AG10803 (cell line): ENCODE measurements at regions not wholly inside any gene's neighbourhood (a gene's known extent, or its start where the extent isn't known, plus 50 kb on each side); places are given as distances from the start of the nearest gene placed in this dataset.

Experiments
- DNase-seq: peaks from one replicate; pipeline ENCODE4 v3.0.0; 2010; ENCODE audit warnings: low read depth
- H3K4me3 ChIP-seq: 2 replicates; pipeline ENCODE4 v1.5.1; 2011; ENCODE audit warnings: mild to moderate bottlenecking, low read length, control low read depth
- TF ChIP-seq, protein P1 (sequence below): conservative IDR thresholded peaks from 2 replicates; pipeline ENCODE4 v1.5.1; 2011; ENCODE audit warnings: mild to moderate bottlenecking, low read length, control low read depth, inconsistent platforms

- TF ChIP-seq, protein P1, sequence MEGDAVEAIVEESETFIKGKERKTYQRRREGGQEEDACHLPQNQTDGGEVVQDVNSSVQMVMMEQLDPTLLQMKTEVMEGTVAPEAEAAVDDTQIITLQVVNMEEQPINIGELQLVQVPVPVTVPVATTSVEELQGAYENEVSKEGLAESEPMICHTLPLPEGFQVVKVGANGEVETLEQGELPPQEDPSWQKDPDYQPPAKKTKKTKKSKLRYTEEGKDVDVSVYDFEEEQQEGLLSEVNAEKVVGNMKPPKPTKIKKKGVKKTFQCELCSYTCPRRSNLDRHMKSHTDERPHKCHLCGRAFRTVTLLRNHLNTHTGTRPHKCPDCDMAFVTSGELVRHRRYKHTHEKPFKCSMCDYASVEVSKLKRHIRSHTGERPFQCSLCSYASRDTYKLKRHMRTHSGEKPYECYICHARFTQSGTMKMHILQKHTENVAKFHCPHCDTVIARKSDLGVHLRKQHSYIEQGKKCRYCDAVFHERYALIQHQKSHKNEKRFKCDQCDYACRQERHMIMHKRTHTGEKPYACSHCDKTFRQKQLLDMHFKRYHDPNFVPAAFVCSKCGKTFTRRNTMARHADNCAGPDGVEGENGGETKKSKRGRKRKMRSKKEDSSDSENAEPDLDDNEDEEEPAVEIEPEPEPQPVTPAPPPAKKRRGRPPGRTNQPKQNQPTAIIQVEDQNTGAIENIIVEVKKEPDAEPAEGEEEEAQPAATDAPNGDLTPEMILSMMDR: no peak
Measured at GRCh38 chr10:44714451-44714850, 196.7 kb upstream of the TMEM72 start.

DNA sequence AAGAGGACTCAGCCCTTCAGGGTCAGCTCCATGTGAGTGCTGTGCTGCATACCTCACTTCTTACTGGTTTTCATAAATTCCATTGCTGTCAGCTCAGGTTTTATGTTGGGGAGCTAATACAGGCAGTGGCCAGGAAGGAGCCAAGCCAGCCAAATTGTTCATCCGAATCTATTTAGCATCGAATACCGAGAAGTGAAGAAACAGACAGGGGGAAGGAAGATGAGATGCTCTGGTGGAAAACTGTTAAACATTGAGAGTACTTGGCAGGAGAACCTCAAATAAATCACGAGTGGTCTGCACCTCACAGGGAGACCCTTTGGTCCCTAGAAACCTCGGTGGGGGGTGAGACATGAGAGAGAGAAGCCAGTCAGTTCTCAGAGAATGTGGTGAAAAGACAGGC is 196.0 kb upstream of the TMEM72 start:
- TF ChIP-seq, protein P1: no peak
- peak; percentile 86 for DNase-seq
- no peak overlapping the region for H3K4me3 ChIP-seq

More at GRCh38 chr10:44714451-44714850, 196.7 kb upstream of the TMEM72 start:
- H3K4me3 ChIP-seq: no peak overlapping the region
- no peak for DNase-seq

- no peak for DNase-seq
- TF ChIP-seq, protein P1: no peak
- no peak overlapping the region for H3K4me3 ChIP-seq
Measured at GRCh38 chr10:44716470-44717015, 194.6 kb upstream of the TMEM72 start.

- TF ChIP-seq, protein P1: no peak
- no peak overlapping the region for H3K4me3 ChIP-seq
- no peak for DNase-seq
Measured at GRCh38 chr10:44723082-44723481, 188.1 kb upstream of the TMEM72 start.

- H3K4me3 ChIP-seq: no peak overlapping the region
- TF ChIP-seq, protein P1: no peak
- DNase-seq: peak; percentile 68
Measured at GRCh38 chr10:44723619-44724325, 187.4 kb upstream of the TMEM72 start.

- TF ChIP-seq, protein P1: no peak
- H3K4me3 ChIP-seq: no peak overlapping the region
- peak; percentile 71 for DNase-seq
Measured at GRCh38 chr10:44724415-44725174, 186.5 kb upstream of the TMEM72 start.
